Naive B cell (primary cell): ENCODE measurements at regions not wholly inside any gene's neighbourhood (a gene's known extent, or its start where the extent isn't known, plus 50 kb on each side); places are given as distances from the start of the nearest gene placed in this dataset.

Experiments
- ATAC-seq, 2 donors: fragments of 150-1000 bp; cut with Tn5 transposase; 2 replicates each; pipeline ENCODE4 v1.10.0; 2021; ENCODE audit warnings: low read depth in 2 of 2, mild to moderate bottlenecking in 2 of 2, moderate library complexity in 2 of 2
- DNase-seq: peaks from one replicate; pipeline ENCODE4 v3.0.0; 2022
- H3K27ac Mint-ChIP-seq, 6 donors: one replicate each; pipeline ENCODE4 v1.8.0; 2020 to 2022; ENCODE audit warnings: mild to moderate bottlenecking in 6 of 6, mixed read lengths in 6 of 6, moderate library complexity in 5 of 6, inconsistent platforms in 2 of 6
- H3K27me3 Mint-ChIP-seq, 3 donors: one replicate each; pipeline ENCODE4 v1.8.0; 2021 to 2022; ENCODE audit warnings: mixed read lengths in 3 of 3, mild to moderate bottlenecking in 1 of 3
- H3K36me3 Mint-ChIP-seq, 2 donors: one replicate each; pipeline ENCODE4 v1.8.0; 2020 to 2022; ENCODE audit warnings: mixed read lengths in 2 of 2, inconsistent platforms in 1 of 2, mild to moderate bottlenecking in 1 of 2
- H3K4me1 Mint-ChIP-seq, 3 donors: one replicate each; pipeline ENCODE4 v1.8.0; 2020 to 2022; ENCODE audit warnings: mixed read lengths in 3 of 3, inconsistent platforms in 1 of 3, mild to moderate bottlenecking in 1 of 3, moderate library complexity in 1 of 3
- H3K4me3 Mint-ChIP-seq, 8 donors: one replicate each; pipeline ENCODE4 v1.8.0; 2020 to 2022; ENCODE audit warnings: mild to moderate bottlenecking in 8 of 8, mixed read lengths in 8 of 8, moderate library complexity in 8 of 8, inconsistent platforms in 2 of 8
- H3K9me3 Mint-ChIP-seq, 7 donors: one replicate each; pipeline ENCODE4 v1.8.0; 2020 to 2022; ENCODE audit warnings: mixed read lengths in 7 of 7, mild to moderate bottlenecking in 5 of 7, inconsistent platforms in 2 of 7, moderate library complexity in 1 of 7

GRCh38 chr7:52085610-52086009, 769.0 kb upstream of the COBL start:
- no peaks in the 10 kb centered on the region for H3K4me1 Mint-ChIP-seq

GRCh38 chr7:52080493-52080892, 763.9 kb upstream of the COBL start:
- Mint-ChIP-seq H3K27me3 (no peaks in the 10 kb centered on the region), H3K36me3 (no peaks in the 10 kb centered on the region), H3K27ac (no peak overlapping the region), H3K4me3 (no peak overlapping the region), H3K4me1 (no peaks in the 10 kb centered on the region), H3K9me3 (peaks cover 4 to 15% (median 8%) of the 10 kb centered on the region in 7 donors)
- no peak for DNase-seq
- no peak for ATAC-seq

More at GRCh38 chr7:52085610-52086009, 769.0 kb upstream of the COBL start:
- H3K27me3 Mint-ChIP-seq = no peaks in the 10 kb centered on the region
- H3K4me3 Mint-ChIP-seq = no peak overlapping the region
- DNase-seq (no peak), ATAC-seq (no peak)
- H3K27ac Mint-ChIP-seq = no peak overlapping the region
- H3K36me3 Mint-ChIP-seq = no peaks in the 10 kb centered on the region
- H3K9me3 Mint-ChIP-seq = peaks cover under 1 to 5% (median 4%) of the 10 kb centered on the region in 7 donors

- H3K27ac Mint-ChIP-seq = no peak overlapping the region
- peaks cover 4 to 19% (median 8%) of the 10 kb centered on the region in 7 donors for H3K9me3 Mint-ChIP-seq
- ATAC-seq = no peak
- DNase-seq = no peak
- no peaks in the 10 kb centered on the region for H3K27me3 Mint-ChIP-seq
- no peaks in the 10 kb centered on the region for H3K4me1 Mint-ChIP-seq
- no peaks in the 10 kb centered on the region for H3K36me3 Mint-ChIP-seq
- no peak overlapping the region for H3K4me3 Mint-ChIP-seq
These were observed 763.1 kb upstream of the COBL start for GRCh38 chr7:52079726-52080125.

- ATAC-seq (no peak), DNase-seq (no peak)
- Mint-ChIP-seq H3K4me3 (no peak overlapping the region), H3K27ac (no peak overlapping the region), H3K9me3 (peaks cover 3 to 30% (median 10%) of the 10 kb centered on the region in 7 donors), H3K36me3 (no peaks in the 10 kb centered on the region), H3K4me1 (no peaks in the 10 kb centered on the region), H3K27me3 (no peaks in the 10 kb centered on the region)
These were observed 761.0 kb upstream of the COBL start for GRCh38 chr7:52077571-52077970.

- Mint-ChIP-seq H3K9me3 (peaks cover 5 to 34% (median 11%) of the 10 kb centered on the region in 7 donors), H3K27ac (no peak overlapping the region), H3K36me3 (no peaks in the 10 kb centered on the region), H3K4me3 (no peak overlapping the region), H3K27me3 (no peaks in the 10 kb centered on the region), H3K4me1 (no peaks in the 10 kb centered on the region)
- no peak for DNase-seq
- no peak for ATAC-seq
These were observed 758.3 kb upstream of the COBL start for GRCh38 chr7:52074912-52075311.

GRCh38 chr7:52074071-52074470, 757.5 kb upstream of the COBL start:
- Mint-ChIP-seq H3K4me3 (no peak overlapping the region), H3K9me3 (peaks cover 0 to 34% (median 11%) of the 10 kb centered on the region in 7 donors), H3K27ac (no peak overlapping the region), H3K27me3 (no peaks in the 10 kb centered on the region), H3K4me1 (no peaks in the 10 kb centered on the region), H3K36me3 (no peaks in the 10 kb centered on the region)
- DNase-seq (no peak), ATAC-seq (no peak)

- ATAC-seq (no peak), DNase-seq (no peak)
- no peak overlapping the region for H3K27ac Mint-ChIP-seq
- no peaks in the 10 kb centered on the region for H3K36me3 Mint-ChIP-seq
- H3K4me3 Mint-ChIP-seq = no peak overlapping the region
- H3K9me3 Mint-ChIP-seq = peaks cover 1 to 25% (median 11%) of the 10 kb centered on the region in 7 donors
- H3K27me3 Mint-ChIP-seq = no peaks in the 10 kb centered on the region
- H3K4me1 Mint-ChIP-seq = no peaks in the 10 kb centered on the region
These were observed 755.1 kb upstream of the COBL start for GRCh38 chr7:52071744-52072143.

GRCh38 chr7:52064493-52064892, 747.9 kb upstream of the COBL start:
- no peaks in the 10 kb centered on the region for H3K4me1 Mint-ChIP-seq
- H3K9me3 Mint-ChIP-seq = peaks cover 0 to 7% (median 3%) of the 10 kb centered on the region in 7 donors
- ATAC-seq = no peak
- H3K27ac Mint-ChIP-seq = no peak overlapping the region
- DNase-seq = no peak
- no peaks in the 10 kb centered on the region for H3K36me3 Mint-ChIP-seq
- no peak overlapping the region for H3K4me3 Mint-ChIP-seq
- H3K27me3 Mint-ChIP-seq = no peaks in the 10 kb centered on the region

- Mint-ChIP-seq H3K27me3 (no peaks in the 10 kb centered on the region), H3K4me3 (no peak overlapping the region), H3K27ac (no peak overlapping the region), H3K9me3 (peaks cover 0 to 9% (median 2%) of the 10 kb centered on the region in 7 donors), H3K36me3 (no peaks in the 10 kb centered on the region), H3K4me1 (no peaks in the 10 kb centered on the region)
- DNase-seq = no peak
- no peak for ATAC-seq
These were observed 745.1 kb upstream of the COBL start for GRCh38 chr7:52061666-52062065.

GRCh38 chr7:52053525-52053924, 736.9 kb upstream of the COBL start:
- H3K4me3 Mint-ChIP-seq = no peak overlapping the region

GRCh38 chr7:52030722-52031121, 714.1 kb upstream of the COBL start:
- ATAC-seq = no peak
- Mint-ChIP-seq H3K4me3 (no peak overlapping the region), H3K9me3 (peaks cover 0 to 17% (median 5%) of the 10 kb centered on the region in 7 donors), H3K4me1 (no peaks in the 10 kb centered on the region), H3K27me3 (no peaks in the 10 kb centered on the region), H3K27ac (no peak overlapping the region), H3K36me3 (no peaks in the 10 kb centered on the region)
- no peak for DNase-seq

More at GRCh38 chr7:52053525-52053924, 736.9 kb upstream of the COBL start:
- Mint-ChIP-seq H3K4me1 (no peaks in the 10 kb centered on the region), H3K27me3 (no peaks in the 10 kb centered on the region), H3K9me3 (peaks cover 0 to 10% (median 4%) of the 10 kb centered on the region in 7 donors), H3K27ac (no peak overlapping the region), H3K36me3 (no peaks in the 10 kb centered on the region)
- ATAC-seq (no peak), DNase-seq (no peak)

GRCh38 chr7:52026140-52026539, 709.5 kb upstream of the COBL start:
- Mint-ChIP-seq H3K27ac (no peak overlapping the region), H3K36me3 (no peaks in the 10 kb centered on the region), H3K9me3 (peaks cover 0 to 17% (median 3%) of the 10 kb centered on the region in 7 donors), H3K27me3 (no peaks in the 10 kb centered on the region), H3K4me1 (no peaks in the 10 kb centered on the region), H3K4me3 (no peak overlapping the region)
- ATAC-seq (no peak), DNase-seq (no peak)

- Mint-ChIP-seq H3K4me1 (no peaks in the 10 kb centered on the region), H3K4me3 (no peak overlapping the region), H3K27ac (no peak overlapping the region), H3K36me3 (no peaks in the 10 kb centered on the region), H3K9me3 (peaks cover 0 to 8% (median 3%) of the 10 kb centered on the region in 7 donors), H3K27me3 (no peaks in the 10 kb centered on the region)
- ATAC-seq = no peak
- DNase-seq = no peak
These were observed 704.7 kb upstream of the COBL start for GRCh38 chr7:52021343-52021742.

GRCh38 chr7:52018680-52019054, 702.1 kb upstream of the COBL start:
- ATAC-seq (no peak), DNase-seq (no peak)
- peaks cover 0 to 8% (median 3%) of the 10 kb centered on the region in 7 donors for H3K9me3 Mint-ChIP-seq
- no peaks in the 10 kb centered on the region for H3K36me3 Mint-ChIP-seq
- H3K4me1 Mint-ChIP-seq = no peaks in the 10 kb centered on the region
- H3K4me3 Mint-ChIP-seq = no peak overlapping the region
- no peak overlapping the region for H3K27ac Mint-ChIP-seq
- H3K27me3 Mint-ChIP-seq = no peaks in the 10 kb centered on the region
